ENCODE measurements at regions not wholly inside any gene's neighbourhood (a gene's known extent, or its start where the extent isn't known, plus 50 kb on each side); places are given as distances from the start of the nearest gene placed in this dataset.

GRCh38 chr10:42917821-42918220, 135.2 kb downstream of the BMS1 start (continued):
- TF ChIP-seq ZNF462 (CRISPR knock-in tag; IDR thresholded peaks at IDR 0.05) = no peak
- no peak for TF ChIP-seq ZNF114 (CRISPR knock-in tag; IDR thresholded peaks at IDR 0.05)

GRCh38 chr10:42921951-42922350, 139.4 kb downstream of the BMS1 start:
- H3K27me3 Mint-ChIP-seq (ENCODE audit: insufficient read depth, low read depth, poor library complexity) = peaks cover 2% of the 10 kb centered on the region
- no peak overlapping the region for H3K4me2 ChIP-seq
- H2AFZ ChIP-seq = no peak overlapping the region
- H3K79me2 ChIP-seq (replicated peaks; ENCODE audit: insufficient read depth) = no peaks in the 10 kb centered on the region
- no peaks in the 10 kb centered on the region for H3F3A ChIP-seq (replicated peaks; ENCODE audit: low read depth)
- H4K20me1 ChIP-seq (replicated peaks; ENCODE audit: insufficient read depth) = no peaks in the 10 kb centered on the region
- no peaks in the 10 kb centered on the region for H3K27me3 ChIP-seq (ENCODE audit: insufficient read depth)
- H3K27ac ChIP-seq (ENCODE audit: low read depth) = no peak overlapping the region
- no peak overlapping the region for H3K27ac Mint-ChIP-seq
- no peak for DNase-seq (ENCODE audit: low spot score)
- H3K9me3 Mint-ChIP-seq = no peaks in the 10 kb centered on the region; the same call in 2 of the 3 replicates
- H3K4me1 Mint-ChIP-seq = peaks cover 17% of the 10 kb centered on the region
- no peak for TF ChIP-seq ZNF114 (CRISPR knock-in tag; IDR thresholded peaks at IDR 0.05)
- TF ChIP-seq CREB1 (CRISPR knock-in tag; IDR thresholded peaks at IDR 0.05; ENCODE audit: low read depth) = no peak
- TF ChIP-seq ETS1 (IDR thresholded peaks at IDR 0.05) = no peak
- no peak for TF ChIP-seq EZH2phosphoT487 (IDR thresholded peaks at IDR 0.05; ENCODE audit: unreplicated experiment)
- no peak for TF ChIP-seq ZNF462 (CRISPR knock-in tag; IDR thresholded peaks at IDR 0.05)
- H3K4me3 Mint-ChIP-seq = no peak overlapping the region
- no peaks in the 10 kb centered on the region for H3K36me3 Mint-ChIP-seq (ENCODE audit: low read depth)
- H3K4me3 ChIP-seq = no peak overlapping the region
- ATAC-seq = no peak
- H3K4me1 ChIP-seq (ENCODE audit: insufficient read depth) = peaks cover 13% of the 10 kb centered on the region
- no peaks in the 10 kb centered on the region for H3K36me3 ChIP-seq (ENCODE audit: insufficient read depth)
- H3K9me2 ChIP-seq (ENCODE audit: insufficient read depth) = no peaks in the 10 kb centered on the region
